Activated T-helper 2 cell treated with anti-CD3 and anti-CD28 coated beads, Interferon-gamma antibody, Interleukin-2, Interleukin-4, amounts not matched to agents 10 μg/mL and 5 μg/mL and 100 μg/mL, durations not matched to agents 14 hours and 24 hours and 36 hours (primary cell): ENCODE measurements at regions not wholly inside any gene's neighbourhood (a gene's known extent, or its start where the extent isn't known, plus 50 kb on each side); places are given as distances from the start of the nearest gene placed in this dataset.
"Not testable (repeated sequence)": the region's sequence is repeated elsewhere in the genome, so short reads cannot be mapped to it uniquely, and the experiment has no call there.

Source experiments
- DNase-seq: peaks from one replicate; pipeline ENCODE4 v3.0.0; 2021; ENCODE audit warnings: low spot score
- H3K27ac Mint-ChIP-seq: one replicate; pipeline ENCODE4 v1.8.0; 2021; ENCODE audit warnings: mixed read lengths
- H3K27me3 Mint-ChIP-seq: one replicate; pipeline ENCODE4 v1.8.0; 2021; ENCODE audit warnings: low read depth, mixed read lengths
- H3K36me3 Mint-ChIP-seq: one replicate; pipeline ENCODE4 v1.8.0; 2021; ENCODE audit warnings: low read depth, mixed read lengths
- H3K4me1 Mint-ChIP-seq: one replicate; pipeline ENCODE4 v1.8.0; 2021; ENCODE audit warnings: low read depth, mixed read lengths
- H3K4me3 Mint-ChIP-seq: one replicate; pipeline ENCODE4 v1.8.0; 2021; ENCODE audit warnings: low read depth, mild to moderate bottlenecking, moderate library complexity, mixed read lengths
- H3K9me3 Mint-ChIP-seq: one replicate; pipeline ENCODE4 v1.8.0; 2021; ENCODE audit warnings: mixed read lengths
- intact Hi-C: fragments of 100-400 bp; cut with micrococcal nuclease; formaldehyde crosslinking; loops from one replicate; pipeline ENCODE4 v1.15.1; 2023

- DNase-seq, result no peak
- Mint-ChIP-seq H3K9me3 (peaks cover 5% of the 10 kb centered on the region), H3K4me1 (no peaks in the 10 kb centered on the region), H3K36me3 (no peaks in the 10 kb centered on the region), H3K4me3 (no peak overlapping the region), H3K27me3 (no peaks in the 10 kb centered on the region), H3K27ac (no peak overlapping the region)
- intact Hi-C loops, result no loop called here
Observed at GRCh38 chr5:167286891-167287290, 1004.6 kb upstream of the WWC1 start.

DNA sequence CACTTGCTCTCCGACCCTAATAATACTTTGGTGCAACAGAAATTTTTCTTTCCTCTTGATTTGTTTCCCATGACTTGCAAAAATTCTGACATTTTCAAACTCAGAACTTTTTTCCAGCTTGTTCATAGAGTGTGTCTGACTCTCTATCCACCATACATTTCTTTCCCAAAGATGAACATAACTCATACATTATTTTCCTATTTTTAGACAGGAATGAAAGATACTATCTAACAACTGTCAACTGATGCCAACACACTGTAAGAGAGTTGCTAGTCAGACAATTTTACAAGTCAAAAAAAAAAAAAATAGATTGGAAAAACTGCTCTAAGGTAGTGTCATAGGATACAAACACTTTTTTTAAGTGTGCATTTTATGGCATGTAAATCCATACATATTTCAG is 1001.0 kb upstream of the WWC1 start:
- Mint-ChIP-seq H3K4me1 (no peaks in the 10 kb centered on the region), H3K36me3 (no peaks in the 10 kb centered on the region), H3K27me3 (no peaks in the 10 kb centered on the region), H3K27ac (no peak overlapping the region), H3K9me3 (peaks cover 14% of the 10 kb centered on the region), H3K4me3 (no peak overlapping the region)
- no peak for DNase-seq
- intact Hi-C loops, result no loop called here

DNA sequence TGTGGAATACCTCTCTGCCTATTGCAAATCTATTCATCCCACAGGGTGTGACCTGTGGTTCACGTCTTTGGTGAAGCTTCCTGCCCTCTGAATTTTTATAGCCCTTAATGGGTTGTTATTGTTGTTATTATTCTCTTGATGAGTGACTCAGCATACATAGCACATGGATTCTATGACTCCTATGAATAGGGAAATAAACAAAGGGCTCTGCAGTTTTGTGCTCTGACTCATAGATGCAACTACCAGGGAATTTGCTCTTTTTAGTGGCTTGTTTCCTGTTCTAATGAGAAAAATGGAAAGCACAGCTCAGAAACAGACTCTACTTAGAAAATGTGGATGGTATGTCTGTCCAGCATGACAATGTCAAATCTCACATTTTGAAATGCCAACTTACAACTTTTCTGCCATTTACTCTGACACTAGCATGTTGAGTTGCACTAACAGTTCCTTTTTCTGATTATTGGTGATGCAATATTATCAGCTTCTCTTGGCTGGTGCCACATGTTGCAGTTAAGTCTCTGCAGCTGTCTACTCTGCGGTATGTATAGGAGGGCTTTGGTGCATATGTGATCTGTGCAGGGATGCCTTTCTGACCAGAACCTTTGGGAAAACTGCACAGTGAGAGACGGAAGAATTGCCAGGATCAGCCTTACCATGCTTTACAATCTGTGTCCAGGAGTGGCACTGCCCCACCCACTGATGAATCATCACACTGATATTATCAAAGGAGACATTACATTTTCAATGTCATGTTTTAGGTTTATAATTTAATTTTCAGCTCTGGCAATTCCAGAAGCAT is 996.4 kb upstream of the WWC1 start:
- H3K4me3 Mint-ChIP-seq, result no peak overlapping the region

GRCh38 chr5:167295681-167296005 is 995.8 kb upstream of the WWC1 start:
- H3K27me3 Mint-ChIP-seq, result no peaks in the 10 kb centered on the region
- intact Hi-C loops, result no loop called here
- no peaks in the 10 kb centered on the region for H3K4me1 Mint-ChIP-seq
- DNase-seq, result no peak
- no peaks in the 10 kb centered on the region for H3K36me3 Mint-ChIP-seq
- H3K27ac Mint-ChIP-seq, result no peak overlapping the region
- H3K9me3 Mint-ChIP-seq, result peaks cover 30% of the 10 kb centered on the region
- H3K4me3 Mint-ChIP-seq, result no peak overlapping the region

More for the DNA sequence above, 996.4 kb upstream of the WWC1 start:
- H3K27me3 Mint-ChIP-seq, result no peaks in the 10 kb centered on the region
- no peak for DNase-seq
- no peak overlapping the region for H3K27ac Mint-ChIP-seq
- intact Hi-C loops, result no loop called here
- H3K9me3 Mint-ChIP-seq, result peaks cover 25% of the 10 kb centered on the region
- H3K36me3 Mint-ChIP-seq, result no peaks in the 10 kb centered on the region
- no peaks in the 10 kb centered on the region for H3K4me1 Mint-ChIP-seq

GRCh38 chr5:167296066-167296465 is 995.4 kb upstream of the WWC1 start:
- no peaks in the 10 kb centered on the region for H3K27me3 Mint-ChIP-seq
- H3K36me3 Mint-ChIP-seq, result no peaks in the 10 kb centered on the region
- H3K4me1 Mint-ChIP-seq, result no peaks in the 10 kb centered on the region
- H3K9me3 Mint-ChIP-seq, result peaks cover 30% of the 10 kb centered on the region
- no peak overlapping the region for H3K27ac Mint-ChIP-seq
- no peak overlapping the region for H3K4me3 Mint-ChIP-seq
- intact Hi-C loops, result no loop called here
- DNase-seq, result no peak

DNA sequence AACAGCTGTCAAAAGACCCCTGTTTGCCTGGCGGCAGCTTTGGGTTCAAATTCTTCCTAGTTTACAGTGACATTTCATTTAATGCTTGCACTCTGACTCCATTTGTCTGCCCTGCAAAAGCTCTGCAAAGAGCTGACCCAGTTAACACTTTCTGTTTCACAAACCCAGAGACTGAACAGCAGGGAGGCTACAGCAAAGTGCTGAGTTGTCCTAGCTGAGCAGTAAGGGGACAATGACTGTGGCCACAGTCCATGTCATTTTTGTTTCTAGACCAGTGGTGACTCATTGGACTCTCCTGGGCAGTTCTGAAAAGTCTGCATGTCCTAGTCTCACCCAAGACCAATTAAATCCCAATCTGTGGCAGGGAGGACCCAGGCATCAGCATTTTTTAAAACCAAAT is 994.8 kb upstream of the WWC1 start:
- Mint-ChIP-seq H3K27ac (no peak overlapping the region), H3K27me3 (no peaks in the 10 kb centered on the region), H3K4me1 (no peaks in the 10 kb centered on the region), H3K9me3 (peaks cover 36% of the 10 kb centered on the region), H3K36me3 (no peaks in the 10 kb centered on the region), H3K4me3 (no peak overlapping the region)
- DNase-seq, result no peak
- intact Hi-C loops, result no loop called here

- DNase-seq, H3K27ac Mint-ChIP-seq, H3K4me3 Mint-ChIP-seq, intact Hi-C loops, H3K4me1 Mint-ChIP-seq, H3K36me3 Mint-ChIP-seq, H3K27me3 Mint-ChIP-seq: not testable (repeated sequence)
- H3K9me3 Mint-ChIP-seq, result peaks cover 42% of the 10 kb centered on the region
Observed at GRCh38 chr5:167299861-167300260, 991.6 kb upstream of the WWC1 start.

- Mint-ChIP-seq H3K27ac (no peak overlapping the region), H3K27me3 (no peaks in the 10 kb centered on the region), H3K4me1 (no peaks in the 10 kb centered on the region), H3K36me3 (no peaks in the 10 kb centered on the region), H3K4me3 (no peak overlapping the region), H3K9me3 (peaks cover 36% of the 10 kb centered on the region)
- no peak for DNase-seq
- intact Hi-C loops, result no loop called here
Observed at GRCh38 chr5:167303582-167303981, 987.9 kb upstream of the WWC1 start.

DNA sequence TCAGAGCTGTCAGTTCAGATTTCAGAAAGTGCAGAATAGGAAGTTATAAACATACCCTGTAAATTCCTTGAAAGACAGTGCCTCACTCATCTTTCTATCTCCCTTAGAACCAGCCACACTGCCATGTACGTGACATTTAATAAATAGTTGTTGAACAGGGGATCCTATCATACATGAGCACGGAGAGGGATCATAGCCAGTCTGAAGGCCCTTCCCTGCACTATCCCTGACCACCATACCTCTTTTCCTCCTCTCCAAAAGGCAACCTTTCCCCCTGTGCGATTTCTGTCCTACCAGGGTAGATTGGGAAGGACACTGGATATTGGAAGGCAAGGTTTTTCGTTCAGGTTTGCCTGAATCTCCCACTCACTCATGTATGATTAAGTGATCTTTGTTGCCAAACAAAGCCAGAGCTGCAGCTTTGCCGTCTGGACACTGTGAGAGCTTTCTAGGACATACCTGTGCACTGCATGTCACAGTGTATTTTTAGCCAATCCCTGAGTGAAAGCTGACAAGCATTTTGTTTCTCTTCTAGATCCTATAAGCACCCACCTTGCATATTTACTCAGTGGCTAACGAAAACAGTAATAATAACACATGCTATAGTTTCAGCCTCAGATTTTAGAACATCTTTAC is 986.5 kb upstream of the WWC1 start:
- intact Hi-C loops, result no loop called here
- Mint-ChIP-seq H3K4me3 (no peak overlapping the region), H3K27ac (no peak overlapping the region), H3K27me3 (no peaks in the 10 kb centered on the region), H3K36me3 (no peaks in the 10 kb centered on the region), H3K4me1 (no peaks in the 10 kb centered on the region), H3K9me3 (peaks cover 26% of the 10 kb centered on the region)
- DNase-seq, result no peak

GRCh38 chr5:167305591-167306213 is 985.7 kb upstream of the WWC1 start:
- peaks cover 20% of the 10 kb centered on the region for H3K9me3 Mint-ChIP-seq
- no peaks in the 10 kb centered on the region for H3K36me3 Mint-ChIP-seq
- no peak overlapping the region for H3K4me3 Mint-ChIP-seq
- no peak for DNase-seq
- H3K27ac Mint-ChIP-seq, result no peak overlapping the region
- H3K27me3 Mint-ChIP-seq, result no peaks in the 10 kb centered on the region
- H3K4me1 Mint-ChIP-seq, result no peaks in the 10 kb centered on the region
- intact Hi-C loops, result no loop called here

GRCh38 chr5:167307042-167307441 is 984.4 kb upstream of the WWC1 start:
- intact Hi-C loops, result no loop called here
- H3K4me3 Mint-ChIP-seq, result no peak overlapping the region
- no peaks in the 10 kb centered on the region for H3K27me3 Mint-ChIP-seq
- H3K9me3 Mint-ChIP-seq, result peaks cover 11% of the 10 kb centered on the region
- H3K36me3 Mint-ChIP-seq, result no peaks in the 10 kb centered on the region
- DNase-seq, result no peak
- H3K4me1 Mint-ChIP-seq, result no peaks in the 10 kb centered on the region
- H3K27ac Mint-ChIP-seq, result no peak overlapping the region

- DNase-seq, result no peak
Observed at GRCh38 chr5:167308466-167308865, 983.0 kb upstream of the WWC1 start.

DNA sequence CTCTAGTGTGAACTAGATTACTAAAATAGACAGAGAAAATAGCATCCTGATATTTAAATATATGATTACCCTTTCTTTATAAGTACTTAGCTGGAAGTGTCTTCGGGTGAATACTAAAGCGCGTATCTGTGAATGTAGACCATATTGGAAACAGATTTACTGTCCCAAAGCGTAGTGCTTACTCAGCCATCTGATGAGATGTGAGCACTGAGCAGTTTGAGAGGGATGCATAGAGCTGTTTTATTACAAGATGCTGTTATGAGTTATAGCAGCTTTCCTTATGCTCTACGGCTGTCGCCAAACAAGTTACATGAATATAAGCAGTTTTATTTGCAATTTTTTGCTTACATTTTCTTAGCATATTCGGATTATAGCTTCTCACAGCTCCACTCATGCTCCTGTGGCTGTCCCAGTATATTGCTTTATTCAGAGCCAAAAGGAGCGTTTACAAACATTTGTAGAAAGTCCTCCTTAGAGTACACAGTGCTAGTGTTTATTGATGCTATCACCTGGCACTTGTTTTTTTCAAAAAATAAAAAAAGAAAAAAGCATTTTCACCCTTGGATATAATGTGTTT is 981.4 kb upstream of the WWC1 start:
- no peak overlapping the region for H3K27ac Mint-ChIP-seq
- no peaks in the 10 kb centered on the region for H3K9me3 Mint-ChIP-seq
- no peak for DNase-seq
- no peaks in the 10 kb centered on the region for H3K27me3 Mint-ChIP-seq
- no peaks in the 10 kb centered on the region for H3K36me3 Mint-ChIP-seq
- H3K4me1 Mint-ChIP-seq, result no peaks in the 10 kb centered on the region
- no peak overlapping the region for H3K4me3 Mint-ChIP-seq
- intact Hi-C loops, result no loop called here

More at GRCh38 chr5:167308466-167308865, 983.0 kb upstream of the WWC1 start:
- H3K27ac Mint-ChIP-seq, result no peak overlapping the region
- no peaks in the 10 kb centered on the region for H3K27me3 Mint-ChIP-seq
- H3K36me3 Mint-ChIP-seq, result no peaks in the 10 kb centered on the region
- peaks cover 3% of the 10 kb centered on the region for H3K9me3 Mint-ChIP-seq
- H3K4me1 Mint-ChIP-seq, result no peaks in the 10 kb centered on the region
- H3K4me3 Mint-ChIP-seq, result no peak overlapping the region
- intact Hi-C loops, result no loop called here
